T-cell (primary cell): ENCODE measurements at regions not wholly inside any gene's neighbourhood (a gene's known extent, or its start where the extent isn't known, plus 50 kb on each side); places are given as distances from the start of the nearest gene placed in this dataset.

ENCODE experiments used
- ATAC-seq, 4 experiments: fragments of 200-7000 bp in 3 of 4; fragments of 150-1000 bp in 1 of 4; cut with Tn5 transposase; replicated peaks in 1 of 4; 1 replicate in 3 of 4; 2 replicates in 1 of 4; pipeline ENCODE4 v1.10.0; 2021; ENCODE audit warnings: moderate library complexity in 3 of 4, mild to moderate bottlenecking in 2 of 4, moderate number of reproducible peaks in 1 of 4
- CTCF ChIA-PET, 2 donors: fragments of 300-600 bp; sonication (Branson Sonifier 250); formaldehyde crosslinking; loops; one replicate each; lab custom pipeline; 2022; ENCODE audit warnings: antibody characterized with exemption in 2 of 2; lab: Charles Lee
- POLR2A ChIA-PET, 2 donors: fragments of 300-600 bp; sonication (Branson Sonifier 250); formaldehyde crosslinking; loops; one replicate each; lab custom pipeline; 2022; ENCODE audit warnings: antibody characterized with exemption in 2 of 2; lab: Charles Lee
- DNase-seq, 35 experiments: peaks; one replicate each; pipeline versions ENCODE4 v3.0.0 to v3.0.0-alpha.2; 2013 to 2023
- H3K27ac ChIP-seq: one replicate; pipeline ENCODE4 v1.5.1; 2013; ENCODE audit warnings: low read length
- H3K27me3 ChIP-seq, 2 experiments: replicated peaks in 1 of 2; 1 replicate in 1 of 2; 2 replicates in 1 of 2; pipeline versions ENCODE4 v1.6.1 to v1.7.0; 2013; ENCODE audit warnings: low read length in 1 of 2, mixed read lengths in 1 of 2; ENCODE audit not compliant: control insufficient read depth in 2 of 2, insufficient read depth in 2 of 2; ENCODE audit errors: extremely low read depth in 1 of 2
- H3K36me3 ChIP-seq, 2 donors: 1 replicate in 1 of 2; 2 replicates in 1 of 2; pipeline versions ENCODE4 v1.6.1 to v1.7.0; 2013; ENCODE audit warnings: low read length in 1 of 2; ENCODE audit not compliant: control insufficient read depth in 2 of 2, insufficient read depth in 1 of 2; ENCODE audit errors: extremely low read depth in 1 of 2
- H3K4me1 ChIP-seq, 2 experiments: 1 replicate in 1 of 2; 2 replicates in 1 of 2; pipeline versions ENCODE4 v1.6.1 to v1.7.0; 2013; ENCODE audit warnings: low read length in 2 of 2, mixed read lengths in 1 of 2; ENCODE audit not compliant: insufficient read depth in 2 of 2, control insufficient read depth in 1 of 2; ENCODE audit errors: extremely low read depth in 1 of 2
- H3K4me3 ChIP-seq, 2 donors: 1 replicate in 1 of 2; 2 replicates in 1 of 2; pipeline versions ENCODE4 v1.5.1 to v1.7.0; 2013; ENCODE audit warnings: mild to moderate bottlenecking in 2 of 2, low read length in 1 of 2, moderate library complexity in 1 of 2; ENCODE audit not compliant: control insufficient read depth in 1 of 2; ENCODE audit errors: extremely low read depth in 1 of 2
- H3K9me3 ChIP-seq: 2 replicates; pipeline ENCODE4 v1.7.0; 2013
- H3K27ac Mint-ChIP-seq, 2 donors: one replicate each; pipeline ENCODE4 v1.8.0; 2020 to 2021; ENCODE audit warnings: mild to moderate bottlenecking in 2 of 2, mixed read lengths in 2 of 2
- H3K27me3 Mint-ChIP-seq, 2 donors: one replicate each; pipeline ENCODE4 v1.8.0; 2021 to 2022; ENCODE audit warnings: mixed read lengths in 2 of 2
- H3K36me3 Mint-ChIP-seq: one replicate; pipeline ENCODE4 v1.8.0; 2021; ENCODE audit warnings: mixed read lengths
- H3K4me1 Mint-ChIP-seq, 3 donors: one replicate each; pipeline ENCODE4 v1.8.0; 2020 to 2022; ENCODE audit warnings: mixed read lengths in 3 of 3, mild to moderate bottlenecking in 1 of 3
- H3K4me3 Mint-ChIP-seq, 3 donors: one replicate each; pipeline ENCODE4 v1.8.0; 2020 to 2022; ENCODE audit warnings: mild to moderate bottlenecking in 3 of 3, mixed read lengths in 3 of 3, moderate library complexity in 3 of 3
- H3K9me3 Mint-ChIP-seq, 3 donors: one replicate each; pipeline ENCODE4 v1.8.0; 2020 to 2022; ENCODE audit warnings: mixed read lengths in 3 of 3
- WGBS: methylation state at CpG from one replicate; pipeline ENCODE4 v1.1.5; 2013; ENCODE audit warnings: missing lambda C conversion rate; ENCODE audit not compliant: insufficient coverage; 5-methylcytosine and 5-hydroxymethylcytosine counted together

GRCh38 chr10:62634576-62634975 is 169.9 kb upstream of the ADO start:
- Mint-ChIP-seq H3K27me3 (no peaks in the 10 kb centered on the region), H3K36me3 (no peaks in the 10 kb centered on the region), H3K4me1 (peaks cover 11 to 30% (median 25%) of the 10 kb centered on the region in 3 donors), H3K27ac (peak overlapping the region in 1 of 2 donors; percentile 16), H3K9me3 (no peaks in the 10 kb centered on the region), H3K4me3 (no peak overlapping the region)
- no peaks in the 10 kb centered on the region for H3K36me3 ChIP-seq
- no CpG with 5 or more reads among the region's 2 CpGs for WGBS
- H3K27me3 ChIP-seq = no peaks in the 10 kb centered on the region
- ATAC-seq = no peak
- POLR2A ChIA-PET = interaction anchor here in 1 of 2 donors (0.5 kb wide), 1 partner anchor 145 kb away, joined by 3 read pairs; no protein-coding TSS in a partner anchor
- CTCF ChIA-PET = interaction anchor here (0.8 to 1.5 kb wide), 2 partner anchors 95 to 182 kb away, joined by 3 to 7 read pairs; partner anchors contain the start of gene EGR2 (in 1 of the 2)
- no peaks in the 10 kb centered on the region for H3K9me3 ChIP-seq
- no peak overlapping the region for H3K27ac ChIP-seq
- H3K4me3 ChIP-seq = no peak overlapping the region
- no peak for DNase-seq
- H3K4me1 ChIP-seq = peaks cover 17 to 48% of the 10 kb centered on the region in 2 experiments

GRCh38 chr10:62635127-62635526 is 169.4 kb upstream of the ADO start:
- Histone ChIP-seq H3K27ac (no peak overlapping the region), H3K4me1 (peaks cover 17 to 48% of the 10 kb centered on the region in 2 experiments)
- ATAC-seq = no peak

DNA sequence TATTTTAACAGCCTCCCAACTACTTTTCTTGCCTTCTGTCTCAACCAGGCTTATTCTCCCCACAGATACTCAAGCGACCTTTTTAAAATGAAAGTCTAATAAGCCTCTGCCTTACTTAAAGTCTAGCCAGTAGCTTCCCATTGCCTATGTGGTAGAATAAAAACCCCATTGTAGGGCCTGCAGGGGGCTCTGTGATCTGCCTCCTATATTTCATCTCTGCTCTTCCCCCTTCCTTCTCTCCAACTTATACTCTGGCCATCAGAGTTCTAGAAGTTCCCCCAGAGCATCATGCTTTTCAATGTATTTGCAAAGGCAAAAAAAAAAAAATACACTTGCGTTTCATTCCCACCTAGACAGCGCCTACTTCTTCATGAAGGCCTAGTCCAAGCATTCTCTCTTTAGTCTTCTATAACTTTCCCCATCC is 167.7 kb upstream of the ADO start:
- WGBS = 5% methylated on average over 2 of the region's 3 CpGs
- ATAC-seq = peak; percentile 21 to 54 (median 39)

More at GRCh38 chr10:62635127-62635526, 169.4 kb upstream of the ADO start:
- Mint-ChIP-seq H3K27me3 (no peaks in the 10 kb centered on the region), H3K9me3 (no peaks in the 10 kb centered on the region), H3K27ac (no peak overlapping the region), H3K4me1 (peaks cover 11 to 30% (median 25%) of the 10 kb centered on the region in 3 donors), H3K4me3 (no peak overlapping the region), H3K36me3 (no peaks in the 10 kb centered on the region)
- Histone ChIP-seq H3K4me3 (no peak overlapping the region), H3K36me3 (no peaks in the 10 kb centered on the region), H3K9me3 (no peaks in the 10 kb centered on the region), H3K27me3 (no peaks in the 10 kb centered on the region)
- POLR2A ChIA-PET = no interaction called here
- CTCF ChIA-PET = interaction anchor here (0.8 to 1.5 kb wide), 2 partner anchors 94 to 182 kb away, joined by 3 to 7 read pairs; partner anchors contain the start of gene EGR2 (in 1 of the 2)
- no CpG with 5 or more reads among the region's 3 CpGs for WGBS
- no peak for DNase-seq

GRCh38 chr10:62637249-62638061 is 167.1 kb upstream of the ADO start:
- ATAC-seq = peak; percentile 93 to 95 (median 94)
- no peaks in the 10 kb centered on the region for H3K9me3 Mint-ChIP-seq
- no peaks in the 10 kb centered on the region for H3K27me3 ChIP-seq
- H3K36me3 Mint-ChIP-seq = no peaks in the 10 kb centered on the region
- H3K27ac ChIP-seq = peak overlapping the region; percentile 91
- H3K4me1 ChIP-seq = peaks cover 13 to 39% of the 10 kb centered on the region in 2 experiments
- no peak overlapping the region for H3K4me3 Mint-ChIP-seq
- H3K9me3 ChIP-seq = no peaks in the 10 kb centered on the region
- peaks cover 3 to 18% (median 10%) of the 10 kb centered on the region in 3 donors for H3K4me1 Mint-ChIP-seq
- WGBS = 0% methylated on average over 2 of the region's 9 CpGs
- peak overlapping the region; percentile 48 to 63 for H3K4me3 ChIP-seq
- ChIA-PET POLR2A (interaction anchor here (0.6 to 1.7 kb wide), 6 partner anchors 28 to 612 kb away, joined by 3 to 7 read pairs (median 4); partner anchors contain the start of genes ADO (in 1 of the 2) and EGR2 (in 1 of the 2)), CTCF (interaction anchor here (0.6 to 2.7 kb wide), 18 partner anchors 26 to 1083 kb away, joined by 3 to 57 read pairs (median 4); partner anchors contain the start of genes ADO (in 1 of the 2) and EGR2 (in 1 of the 2))
- H3K36me3 ChIP-seq = no peaks in the 10 kb centered on the region
- H3K27me3 Mint-ChIP-seq = no peaks in the 10 kb centered on the region
- peak; percentile 35 to 85 (median 56) for DNase-seq
- no peak overlapping the region for H3K27ac Mint-ChIP-seq

More for the DNA sequence above, 167.7 kb upstream of the ADO start:
- no peak overlapping the region for H3K27ac Mint-ChIP-seq
- no peaks in the 10 kb centered on the region for H3K36me3 Mint-ChIP-seq
- Histone ChIP-seq H3K27me3 (no peaks in the 10 kb centered on the region), H3K27ac (peak overlapping the region; percentile 91), H3K4me1 (peaks cover 13 to 45% of the 10 kb centered on the region in 2 experiments), H3K4me3 (peak overlapping the region; percentile 48 to 63), H3K36me3 (no peaks in the 10 kb centered on the region), H3K9me3 (no peaks in the 10 kb centered on the region)
- peaks cover 9 to 24% (median 16%) of the 10 kb centered on the region in 3 donors for H3K4me1 Mint-ChIP-seq
- no peaks in the 10 kb centered on the region for H3K27me3 Mint-ChIP-seq
- ChIA-PET CTCF (interaction anchor here (0.8 to 2.7 kb wide), 12 partner anchors 27 to 521 kb away, joined by 3 to 57 read pairs (median 4); partner anchors contain the start of gene EGR2 (in 1 of the 2)), POLR2A (interaction anchor here (0.7 to 1.7 kb wide), 5 partner anchors 143 to 697 kb away, joined by 3 to 7 read pairs (median 4); partner anchors contain the start of genes ADO (in 1 of the 2) and EGR2 (in 1 of the 2))
- DNase-seq = peak in 7 of 35 experiments; percentile 5 to 60 (median 15)
- no peak overlapping the region for H3K4me3 Mint-ChIP-seq
- H3K9me3 Mint-ChIP-seq = no peaks in the 10 kb centered on the region

DNA sequence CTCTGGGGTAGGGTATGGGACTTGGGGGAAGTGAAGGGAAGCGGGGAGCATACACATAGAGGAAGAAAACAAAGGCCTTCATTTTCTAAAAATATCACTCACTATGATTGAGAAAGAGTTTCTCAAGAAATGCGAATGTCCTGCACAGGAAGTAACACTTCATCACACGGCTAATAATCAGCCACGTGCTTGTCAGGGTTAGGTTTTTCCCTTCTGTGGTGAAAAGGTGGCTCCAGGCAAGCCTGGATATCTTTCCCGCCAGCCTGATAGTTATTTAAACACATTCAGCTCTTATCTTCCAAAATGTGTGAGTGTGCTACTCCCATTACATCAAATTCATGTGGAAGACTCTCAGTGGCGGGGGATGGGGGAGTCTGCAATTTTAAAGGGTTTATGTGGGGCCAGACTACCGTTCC is 166.4 kb upstream of the ADO start:
- peaks cover 0 to 14% (median 6%) of the 10 kb centered on the region in 3 donors for H3K4me1 Mint-ChIP-seq
- no peak overlapping the region for H3K4me3 Mint-ChIP-seq
- H3K9me3 ChIP-seq = no peaks in the 10 kb centered on the region
- H3K27ac Mint-ChIP-seq = no peak overlapping the region
- ChIA-PET POLR2A (interaction anchor here (0.6 to 1.7 kb wide), 5 partner anchors 27 to 1348 kb away, joined by 3 to 7 read pairs (median 4); partner anchors contain the start of gene EGR2 (in 1 of the 2)), CTCF (interaction anchor here (0.6 to 2.7 kb wide), 14 partner anchors 26 to 1082 kb away, joined by 3 to 57 read pairs (median 4); partner anchors contain the start of genes ADO (in 1 of the 2) and EGR2 (in 1 of the 2))
- no peaks in the 10 kb centered on the region for H3K27me3 ChIP-seq
- peaks cover 13 to 36% of the 10 kb centered on the region in 2 experiments for H3K4me1 ChIP-seq
- no peaks in the 10 kb centered on the region for H3K36me3 Mint-ChIP-seq
- H3K9me3 Mint-ChIP-seq = no peaks in the 10 kb centered on the region
- WGBS = no CpG with 5 or more reads among the region's 7 CpGs
- H3K27me3 Mint-ChIP-seq = no peaks in the 10 kb centered on the region
- ATAC-seq = no peak
- H3K27ac ChIP-seq = peak overlapping the region; percentile 91
- DNase-seq = peak in 2 of 35 experiments; percentile 10 to 48
- H3K36me3 ChIP-seq = no peaks in the 10 kb centered on the region
- no peak overlapping the region for H3K4me3 ChIP-seq

DNA sequence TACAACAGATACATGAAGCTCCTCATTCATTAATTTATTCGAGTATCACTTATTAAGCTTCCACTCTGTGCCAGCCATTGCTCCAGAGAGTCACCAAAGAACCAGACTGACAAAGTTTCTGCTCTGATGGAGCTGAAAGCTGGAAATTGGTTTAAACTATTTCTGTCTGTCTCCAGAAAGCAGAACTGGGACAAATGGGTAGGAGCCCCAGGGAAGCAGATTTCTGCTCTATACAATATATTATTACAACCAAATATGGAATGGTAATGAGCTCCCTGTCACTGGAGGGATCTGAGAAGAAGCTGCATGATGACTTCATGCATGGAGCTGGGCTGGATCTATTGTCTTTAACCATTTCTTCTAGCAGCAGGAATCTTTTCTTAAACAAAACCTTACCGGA is 165.4 kb upstream of the ADO start:
- Mint-ChIP-seq H3K27ac (peak overlapping the region; percentile 34 to 68), H3K27me3 (no peaks in the 10 kb centered on the region), H3K4me3 (no peak overlapping the region), H3K4me1 (peaks cover 0 to 12% (median under 1%) of the 10 kb centered on the region in 3 donors), H3K36me3 (no peaks in the 10 kb centered on the region), H3K9me3 (no peaks in the 10 kb centered on the region)
- ChIA-PET POLR2A (interaction anchor here (0.6 to 0.7 kb wide), 2 partner anchors 101 to 506 kb away, joined by 3 read pairs; no protein-coding TSS in a partner anchor), CTCF (interaction anchor here (0.6 to 2.7 kb wide), 4 partner anchors 9 to 179 kb away, joined by 4 to 57 read pairs (median 6); partner anchors contain the start of gene EGR2 (in 1 of the 2))
- Histone ChIP-seq H3K9me3 (no peaks in the 10 kb centered on the region), H3K36me3 (no peaks in the 10 kb centered on the region), H3K4me1 (peaks cover 13 to 36% of the 10 kb centered on the region in 2 experiments), H3K27ac (peak overlapping the region; percentile 91), H3K4me3 (no peak overlapping the region), H3K27me3 (no peaks in the 10 kb centered on the region)
- ATAC-seq (no peak), DNase-seq (no peak)
- no CpG with 5 or more reads among the region's 2 CpGs for WGBS
